ENCODE measurements at regions not wholly inside any gene's neighbourhood (a gene's known extent, or its start where the extent isn't known, plus 50 kb on each side); places are given as distances from the start of the nearest gene placed in this dataset.

GRCh38 chr1:63024132-63024531 lies 240.2 kb downstream of the ATG4C start:
- no peak overlapping the region for H3K4me3 Mint-ChIP-seq
- H3K36me3 Mint-ChIP-seq: peaks cover 0 to 8% (median 0%) of the 10 kb centered on the region in 3 donors
- H3K9me3 Mint-ChIP-seq: peaks cover 0 to 9% (median 2%) of the 10 kb centered on the region in 9 donors
- no peak overlapping the region for H3K27ac Mint-ChIP-seq
- peaks cover 8 to 34% (median 13%) of the 10 kb centered on the region in 5 donors for H3K27me3 Mint-ChIP-seq
- no peaks in the 10 kb centered on the region for H3K4me1 Mint-ChIP-seq
- POLR2A ChIA-PET: no interaction called here
- no peak for ATAC-seq
- DNase-seq: no peak

- POLR2A ChIA-PET: no interaction called here
- Mint-ChIP-seq H3K9me3 (peaks cover 0 to 11% (median 3%) of the 10 kb centered on the region in 9 donors), H3K27me3 (peaks cover 8 to 22% (median 15%) of the 10 kb centered on the region in 5 donors), H3K4me1 (no peaks in the 10 kb centered on the region), H3K27ac (no peak overlapping the region), H3K36me3 (peaks cover 0 to 8% (median 0%) of the 10 kb centered on the region in 3 donors), H3K4me3 (no peak overlapping the region)
- ATAC-seq (no peak), DNase-seq (no peak)
Observed at GRCh38 chr1:63027176-63027575, 243.2 kb downstream of the ATG4C start.

- Mint-ChIP-seq H3K27me3 (peaks cover 7 to 31% (median 13%) of the 10 kb centered on the region in 5 donors), H3K27ac (no peak overlapping the region), H3K4me1 (no peaks in the 10 kb centered on the region), H3K36me3 (peaks cover 0 to 5% (median 0%) of the 10 kb centered on the region in 3 donors), H3K4me3 (no peak overlapping the region), H3K9me3 (peaks cover 0 to 10% (median 0%) of the 10 kb centered on the region in 9 donors)
- ATAC-seq (no peak), DNase-seq (no peak)
- POLR2A ChIA-PET: no interaction called here
Observed at GRCh38 chr1:63032171-63032570, 248.2 kb downstream of the ATG4C start.

GRCh38 chr1:63033211-63033610 lies 249.3 kb downstream of the ATG4C start:
- Mint-ChIP-seq H3K27me3 (peaks cover 7 to 27% (median 9%) of the 10 kb centered on the region in 5 donors), H3K4me3 (no peak overlapping the region), H3K36me3 (peaks cover 0 to 5% (median 0%) of the 10 kb centered on the region in 3 donors), H3K27ac (no peak overlapping the region), H3K4me1 (no peaks in the 10 kb centered on the region), H3K9me3 (peaks cover 0 to 14% (median 0%) of the 10 kb centered on the region in 9 donors)
- POLR2A ChIA-PET: no interaction called here
- ATAC-seq (no peak), DNase-seq (no peak)

- POLR2A ChIA-PET: no interaction called here
- DNase-seq (no peak), ATAC-seq (no peak)
- Mint-ChIP-seq H3K4me3 (no peak overlapping the region), H3K27ac (no peak overlapping the region), H3K27me3 (peaks cover 5 to 18% (median 6%) of the 10 kb centered on the region in 5 donors), H3K9me3 (peaks cover 0 to 9% (median 0%) of the 10 kb centered on the region in 9 donors), H3K36me3 (no peaks in the 10 kb centered on the region), H3K4me1 (no peaks in the 10 kb centered on the region)
Observed at GRCh38 chr1:63034256-63034655, 250.3 kb downstream of the ATG4C start.

- POLR2A ChIA-PET: no interaction called here
- H3K4me3 Mint-ChIP-seq: no peak overlapping the region
- H3K4me1 Mint-ChIP-seq: no peaks in the 10 kb centered on the region
- DNase-seq (no peak), ATAC-seq (no peak)
- H3K9me3 Mint-ChIP-seq: peaks cover 0 to 6% (median 0%) of the 10 kb centered on the region in 9 donors
- H3K36me3 Mint-ChIP-seq: no peaks in the 10 kb centered on the region
- H3K27ac Mint-ChIP-seq: no peak overlapping the region
- peaks cover 2 to 28% (median 5%) of the 10 kb centered on the region in 5 donors for H3K27me3 Mint-ChIP-seq
Observed at GRCh38 chr1:63038586-63038985, 254.7 kb downstream of the ATG4C start.

- Mint-ChIP-seq H3K27me3 (peaks cover 0 to 19% (median under 1%) of the 10 kb centered on the region in 5 donors), H3K4me1 (no peaks in the 10 kb centered on the region), H3K4me3 (no peak overlapping the region), H3K9me3 (peaks cover 0 to 5% (median 0%) of the 10 kb centered on the region in 9 donors), H3K27ac (no peak overlapping the region), H3K36me3 (no peaks in the 10 kb centered on the region)
- POLR2A ChIA-PET: no interaction called here
- no peak for ATAC-seq
- no peak for DNase-seq
Observed at GRCh38 chr1:63041660-63042059, 257.7 kb downstream of the ATG4C start.

GRCh38 chr1:63042278-63042677 lies 258.3 kb downstream of the ATG4C start:
- Mint-ChIP-seq H3K4me1 (no peaks in the 10 kb centered on the region), H3K27ac (no peak overlapping the region)

GRCh38 chr1:63046539-63046938 lies 262.6 kb downstream of the ATG4C start:
- H3K36me3 Mint-ChIP-seq: no peaks in the 10 kb centered on the region
- H3K9me3 Mint-ChIP-seq: peaks cover 0 to 5% (median 0%) of the 10 kb centered on the region in 9 donors
- POLR2A ChIA-PET: no interaction called here
- no peak for ATAC-seq
- no peaks in the 10 kb centered on the region for H3K4me1 Mint-ChIP-seq
- H3K4me3 Mint-ChIP-seq: no peak overlapping the region
- no peak for DNase-seq
- peaks cover 2 to 27% (median 4%) of the 10 kb centered on the region in 5 donors for H3K27me3 Mint-ChIP-seq
- no peak overlapping the region for H3K27ac Mint-ChIP-seq

More at GRCh38 chr1:63042278-63042677, 258.3 kb downstream of the ATG4C start:
- H3K27me3 Mint-ChIP-seq: peaks cover 0 to 17% (median 0%) of the 10 kb centered on the region in 5 donors
- POLR2A ChIA-PET: no interaction called here
- DNase-seq (no peak), ATAC-seq (no peak)
- H3K4me3 Mint-ChIP-seq: no peak overlapping the region
- H3K9me3 Mint-ChIP-seq: peaks cover 0 to 5% (median 0%) of the 10 kb centered on the region in 9 donors
- no peaks in the 10 kb centered on the region for H3K36me3 Mint-ChIP-seq

GRCh38 chr1:63049135-63049534 lies 265.2 kb downstream of the ATG4C start:
- no peak for ATAC-seq

GRCh38 chr1:63051356-63051755 lies 267.4 kb downstream of the ATG4C start:
- H3K4me3 Mint-ChIP-seq: no peak overlapping the region
- H3K27ac Mint-ChIP-seq: peak overlapping the region in 1 of 10 donors; percentile 10
- no peaks in the 10 kb centered on the region for H3K4me1 Mint-ChIP-seq
- POLR2A ChIA-PET: no interaction called here
- peaks cover 5 to 26% (median 14%) of the 10 kb centered on the region in 5 donors for H3K27me3 Mint-ChIP-seq
- H3K36me3 Mint-ChIP-seq: no peaks in the 10 kb centered on the region
- H3K9me3 Mint-ChIP-seq: no peaks in the 10 kb centered on the region
- no peak for ATAC-seq
- DNase-seq: no peak

More at GRCh38 chr1:63049135-63049534, 265.2 kb downstream of the ATG4C start:
- H3K4me1 Mint-ChIP-seq: no peaks in the 10 kb centered on the region
- no peak overlapping the region for H3K4me3 Mint-ChIP-seq
- POLR2A ChIA-PET: no interaction called here
- H3K27me3 Mint-ChIP-seq: peaks cover 2 to 13% (median 4%) of the 10 kb centered on the region in 5 donors
- DNase-seq: no peak
- H3K27ac Mint-ChIP-seq: no peak overlapping the region
- peaks cover 0 to 5% (median 0%) of the 10 kb centered on the region in 9 donors for H3K9me3 Mint-ChIP-seq
- no peaks in the 10 kb centered on the region for H3K36me3 Mint-ChIP-seq

GRCh38 chr1:63051886-63052285 lies 268.0 kb downstream of the ATG4C start:
- no peaks in the 10 kb centered on the region for H3K36me3 Mint-ChIP-seq
- no peak overlapping the region for H3K4me3 Mint-ChIP-seq
- no peak for DNase-seq
- no peaks in the 10 kb centered on the region for H3K4me1 Mint-ChIP-seq
- POLR2A ChIA-PET: no interaction called here
- no peak overlapping the region for H3K27ac Mint-ChIP-seq
- peaks cover 5 to 26% (median 14%) of the 10 kb centered on the region in 5 donors for H3K27me3 Mint-ChIP-seq
- no peak for ATAC-seq
- no peaks in the 10 kb centered on the region for H3K9me3 Mint-ChIP-seq

GRCh38 chr1:63054184-63054583 lies 268.2 kb upstream of the FOXD3 start:
- POLR2A ChIA-PET: no interaction called here
- ATAC-seq (no peak), DNase-seq (no peak)
- Mint-ChIP-seq H3K27me3 (peaks cover 5 to 19% (median 15%) of the 10 kb centered on the region in 5 donors), H3K36me3 (no peaks in the 10 kb centered on the region), H3K4me3 (no peak overlapping the region), H3K4me1 (no peaks in the 10 kb centered on the region), H3K9me3 (no peaks in the 10 kb centered on the region), H3K27ac (no peak overlapping the region)

- Mint-ChIP-seq H3K4me3 (no peak overlapping the region), H3K36me3 (no peaks in the 10 kb centered on the region), H3K9me3 (no peaks in the 10 kb centered on the region), H3K4me1 (no peaks in the 10 kb centered on the region), H3K27ac (no peak overlapping the region), H3K27me3 (peaks cover 0 to 10% (median 3%) of the 10 kb centered on the region in 5 donors)
- POLR2A ChIA-PET: no interaction called here
- ATAC-seq: no peak
- no peak for DNase-seq
Observed at GRCh38 chr1:63063367-63063766, 259.0 kb upstream of the FOXD3 start.
